Activated T-helper 1 cell treated with Interleukin-2 at 50 U/mL for 16 hours (primary cell): ENCODE measurements at regions not wholly inside any gene's neighbourhood (a gene's known extent, or its start where the extent isn't known, plus 50 kb on each side); places are given as distances from the start of the nearest gene placed in this dataset.

ENCODE experiments used
- DNase-seq: peaks from one replicate; pipeline ENCODE4 v3.0.0-alpha.2; 2020; ENCODE audit warnings: low read depth

DNA sequence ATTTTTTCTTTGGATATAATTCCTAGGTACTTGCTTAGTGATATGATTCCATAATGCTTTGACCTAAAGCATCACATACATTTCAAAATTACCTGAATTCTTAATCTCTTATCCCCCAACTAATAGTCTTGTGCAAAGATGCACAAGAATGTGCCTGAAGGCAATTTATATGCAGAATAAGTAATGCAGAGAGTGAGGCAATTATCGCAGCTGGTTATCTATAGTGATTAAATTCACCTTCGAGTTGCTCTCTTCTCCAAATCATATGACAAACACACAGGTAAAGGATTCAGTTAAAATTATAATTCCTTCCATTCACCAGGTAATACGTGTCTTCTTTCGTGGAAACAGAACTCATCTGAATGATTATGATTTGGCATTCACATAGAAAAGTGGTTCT is 717.3 kb downstream of the MRPL39 start:
- no peak for DNase-seq

DNA sequence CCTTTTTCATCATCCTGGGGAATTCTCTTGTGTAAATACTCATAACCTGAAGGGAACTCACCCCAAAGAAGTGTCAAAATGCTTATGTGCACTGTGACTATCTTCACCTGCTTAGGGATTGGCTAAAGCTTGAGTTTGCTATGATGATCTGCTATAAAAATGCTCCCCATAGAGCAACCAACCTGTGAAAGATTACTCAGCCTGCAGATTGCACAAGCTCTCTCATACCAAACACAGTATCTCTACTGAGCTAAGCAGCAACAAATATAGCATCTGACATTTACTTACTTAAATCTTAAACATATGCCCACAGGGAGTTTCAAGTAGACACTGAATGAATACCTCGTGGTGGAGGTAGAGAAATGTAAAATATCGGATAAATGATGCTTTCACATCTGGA is 725.8 kb downstream of the MRPL39 start:
- DNase-seq, result no peak

DNA sequence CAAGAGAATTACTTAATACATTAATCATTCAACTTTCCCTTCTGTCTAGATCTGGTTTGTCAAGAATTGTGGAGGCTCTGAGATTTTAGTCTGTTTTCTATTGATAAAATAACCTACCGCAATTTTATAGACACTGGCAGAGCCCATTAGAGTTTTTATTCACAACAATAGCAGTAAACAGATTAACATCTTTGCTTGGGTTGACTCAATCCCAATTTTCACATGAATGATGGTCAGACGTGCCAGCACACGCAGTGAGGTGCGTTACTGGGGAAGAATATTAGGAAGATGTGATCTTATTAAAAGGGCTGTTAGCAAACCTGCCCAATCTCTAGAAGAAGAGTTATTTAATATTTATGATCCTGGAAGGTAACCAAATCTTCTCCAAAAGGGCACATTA is 736.6 kb downstream of the MRPL39 start:
- DNase-seq, result no peak

DNA sequence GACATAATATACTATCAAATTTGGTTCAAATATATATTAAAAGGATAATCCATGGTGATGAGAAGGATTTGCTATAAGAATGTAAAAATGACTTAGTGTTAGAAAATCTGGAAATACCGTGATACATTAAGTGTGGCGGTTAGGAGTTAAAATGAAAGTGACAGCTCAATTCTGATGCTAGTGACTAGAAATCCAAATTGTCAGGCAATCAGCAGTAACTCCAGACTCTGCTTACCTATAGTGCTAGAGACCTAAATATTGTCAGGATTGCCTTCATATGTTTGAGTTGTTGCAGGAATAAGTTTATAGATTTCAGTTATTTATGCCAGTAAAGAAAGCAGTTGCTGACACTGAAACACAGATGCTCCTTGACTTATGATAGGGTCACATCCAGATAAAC is 737.4 kb downstream of the MRPL39 start:
- DNase-seq, result no peak

DNA sequence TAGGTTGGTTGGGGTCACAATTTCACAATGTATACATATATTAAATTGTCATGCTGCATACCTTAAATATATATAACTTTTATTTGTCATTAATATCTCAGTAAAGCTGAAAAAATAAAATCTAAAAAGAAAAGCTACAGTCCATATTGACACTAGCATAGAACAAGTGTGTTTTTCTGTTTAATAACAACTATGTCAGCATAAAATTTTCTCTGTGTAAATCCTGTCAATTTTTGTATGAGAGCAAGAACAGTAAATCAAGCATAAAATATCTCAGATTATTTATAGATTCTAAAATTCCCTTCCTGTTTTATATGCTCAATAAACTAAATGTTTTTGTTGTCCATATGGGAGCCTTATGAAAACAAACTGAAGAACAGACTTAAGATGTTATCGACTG is 739.2 kb downstream of the MRPL39 start:
- DNase-seq, result no peak

DNA sequence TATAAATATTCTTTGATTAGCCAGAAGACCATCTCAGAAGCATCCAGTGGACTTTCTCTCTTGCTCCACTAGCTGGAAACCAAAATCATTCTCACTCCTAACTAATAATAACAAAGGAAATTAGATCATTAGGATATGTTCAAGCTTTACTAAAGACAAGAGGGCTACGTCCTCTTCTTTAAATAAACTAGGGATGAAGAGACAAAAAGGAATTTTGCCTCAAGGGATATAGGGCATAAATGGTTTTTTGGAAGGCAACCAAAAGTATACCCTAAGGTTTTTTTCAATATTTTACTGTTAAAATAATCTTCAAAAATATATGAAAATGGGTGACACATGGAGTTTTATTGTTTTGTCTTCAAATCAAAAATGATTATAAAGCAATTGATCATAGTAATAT is 745.8 kb downstream of the MRPL39 start:
- DNase-seq, result no peak

DNA sequence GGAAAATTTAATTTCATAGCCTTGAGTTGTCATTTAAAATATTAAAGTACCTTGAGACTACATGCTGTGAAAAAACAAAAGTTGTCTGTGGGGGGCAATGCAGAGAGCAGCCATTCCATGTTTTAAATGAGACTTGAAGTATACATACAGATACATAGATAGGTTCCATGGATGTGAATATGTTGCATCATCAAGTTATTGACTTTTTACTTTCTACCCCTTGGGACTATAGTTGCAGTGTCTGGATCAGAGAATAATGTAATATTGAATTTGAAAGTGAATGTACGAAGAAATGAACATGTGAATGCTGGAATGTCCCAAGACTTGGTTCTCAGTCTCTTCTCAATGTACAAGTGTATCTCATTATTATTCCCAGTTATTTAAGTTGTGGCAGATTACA is 751.0 kb downstream of the MRPL39 start:
- DNase-seq, result no peak

DNA sequence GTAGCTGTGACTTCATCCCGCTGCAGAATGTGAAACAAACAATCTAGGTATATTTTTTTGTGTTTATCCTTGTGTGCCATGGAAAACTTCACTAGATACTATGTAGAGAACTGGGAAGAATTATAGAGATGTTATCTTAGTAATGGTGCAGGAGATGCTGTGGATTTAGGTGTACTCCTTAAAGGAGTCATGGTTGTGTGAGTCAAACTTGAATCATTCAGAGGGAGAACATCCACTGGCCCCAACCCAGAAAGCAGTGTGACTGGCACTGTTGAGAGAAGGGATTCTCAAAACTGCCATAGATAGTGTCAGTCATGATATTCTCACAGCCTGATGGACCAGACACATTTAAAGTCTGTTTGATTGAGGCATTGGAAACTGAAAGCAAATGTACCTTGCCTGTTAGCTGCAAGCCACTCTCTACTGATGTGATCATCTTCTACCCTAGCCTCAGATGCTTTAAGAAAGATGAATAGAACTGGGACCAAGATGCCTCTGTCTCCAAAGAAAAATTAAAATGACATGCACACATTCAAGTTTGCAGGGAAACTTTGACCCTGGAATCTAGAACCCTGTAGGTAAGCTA is 754.6 kb downstream of the MRPL39 start:
- no peak for DNase-seq

DNA sequence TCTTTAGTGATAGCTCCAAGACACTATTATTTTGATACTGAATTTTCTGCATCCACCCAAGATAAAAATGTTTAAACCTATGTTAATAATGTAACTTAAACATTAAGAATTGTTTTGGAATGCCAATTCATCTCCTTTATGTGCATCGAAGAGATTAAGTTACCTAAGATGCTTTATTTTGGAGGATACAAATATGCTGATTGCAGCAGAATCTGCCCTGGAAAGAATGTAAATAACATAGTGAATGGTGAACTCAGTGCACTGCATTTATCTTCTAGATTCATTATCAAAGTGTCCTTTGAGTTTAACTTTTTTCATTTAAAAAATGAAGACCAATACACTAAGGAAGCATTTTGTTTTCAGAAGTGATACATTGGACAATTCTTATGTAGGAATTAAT is 757.2 kb downstream of the MRPL39 start:
- no peak for DNase-seq

DNA sequence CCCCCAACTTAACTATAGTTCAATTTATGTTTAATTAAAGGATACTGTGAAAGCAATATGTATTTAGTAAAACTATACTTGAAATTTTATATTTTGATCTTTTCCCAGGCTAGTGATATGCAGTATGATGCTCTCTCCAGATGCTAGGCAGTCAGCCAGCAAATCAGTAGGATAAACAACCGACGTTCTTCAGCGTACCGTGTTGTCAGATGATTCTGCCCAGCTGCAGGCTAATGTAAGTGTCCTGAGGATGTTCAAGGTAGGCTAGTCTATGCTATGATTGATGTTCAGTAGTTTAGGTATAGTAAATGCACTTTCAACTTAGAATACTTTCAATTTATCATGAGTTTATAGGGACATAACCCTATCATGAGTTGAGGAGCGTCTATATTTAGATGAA is 762.6 kb downstream of the MRPL39 start:
- DNase-seq, result no peak

DNA sequence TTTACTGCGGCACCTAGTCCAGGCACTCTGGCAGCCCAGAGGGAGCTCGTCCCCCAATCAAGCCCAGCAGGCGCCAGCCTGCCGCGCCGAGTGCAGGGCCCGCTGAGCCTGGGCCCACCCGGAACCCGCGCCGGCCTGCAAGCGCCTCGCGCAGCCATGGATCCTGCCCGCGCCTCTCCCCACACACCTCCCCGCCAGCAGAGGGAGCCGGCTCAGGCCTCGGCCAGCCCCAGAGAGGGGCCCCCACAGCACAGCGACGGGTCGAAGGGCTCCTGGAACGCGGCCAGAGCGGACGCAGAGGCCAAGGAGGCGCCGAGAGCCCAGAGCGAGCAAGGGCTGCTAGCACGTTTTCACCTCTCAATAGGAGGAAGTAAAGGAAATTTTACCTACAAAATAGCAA is 767.0 kb downstream of the MRPL39 start:
- no peak for DNase-seq

DNA sequence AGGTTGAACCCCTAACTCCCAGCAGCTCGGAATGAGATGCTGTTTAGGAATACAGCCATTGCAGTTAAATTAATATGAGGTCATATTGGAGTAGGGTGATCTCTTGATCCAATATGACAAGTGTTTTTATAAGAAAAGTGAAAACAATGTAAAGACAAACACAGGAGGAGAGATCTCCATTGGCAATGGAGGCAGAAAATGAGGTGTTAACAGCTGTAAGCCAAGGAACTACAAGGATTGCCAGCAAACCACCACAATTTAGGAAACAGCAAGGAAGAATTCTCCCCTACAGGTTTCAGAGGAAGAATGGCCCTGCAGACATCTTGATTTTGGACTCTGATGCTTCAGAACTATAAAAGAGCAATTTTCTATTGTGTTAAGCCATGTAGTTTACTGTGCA is 774.3 kb downstream of the MRPL39 start:
- no peak for DNase-seq

DNA sequence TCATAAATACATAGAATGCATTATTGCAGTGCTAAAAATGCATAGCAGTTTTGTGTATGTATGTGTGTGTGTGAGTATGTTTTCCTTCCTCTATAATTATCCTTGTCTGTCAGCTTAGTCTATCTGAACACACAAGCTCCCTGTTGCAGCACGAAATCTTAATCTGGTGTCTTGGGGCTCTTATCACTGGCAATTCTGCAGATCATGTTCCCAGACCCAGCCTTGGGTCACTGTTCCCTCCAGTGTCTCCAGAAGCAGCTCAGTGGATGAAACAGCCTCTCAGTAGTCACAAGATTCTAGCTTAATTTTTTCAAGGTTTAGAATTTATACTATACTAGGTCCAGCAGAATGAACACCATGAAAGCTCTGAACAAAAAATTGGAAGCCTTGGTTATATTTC is 777.9 kb downstream of the MRPL39 start:
- no peak for DNase-seq

DNA sequence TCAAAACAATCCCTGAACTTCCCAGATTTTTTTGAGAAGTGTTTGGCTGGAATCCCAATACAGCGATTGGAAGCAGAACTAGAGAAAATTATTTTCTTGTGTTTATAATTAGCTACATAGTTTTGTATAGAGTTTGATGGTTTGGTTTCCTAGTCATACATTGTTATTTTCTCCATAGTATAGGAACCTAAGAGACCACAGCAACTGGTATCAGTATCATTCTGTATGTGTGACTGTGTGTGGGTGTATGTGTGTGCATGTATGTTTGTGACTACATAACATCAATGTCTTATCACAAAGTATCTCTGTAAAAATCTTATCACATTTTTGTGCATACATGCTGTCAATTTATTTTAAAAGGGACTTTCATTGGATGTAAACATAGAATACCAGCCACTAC is 780.5 kb downstream of the MRPL39 start:
- no peak for DNase-seq

DNA sequence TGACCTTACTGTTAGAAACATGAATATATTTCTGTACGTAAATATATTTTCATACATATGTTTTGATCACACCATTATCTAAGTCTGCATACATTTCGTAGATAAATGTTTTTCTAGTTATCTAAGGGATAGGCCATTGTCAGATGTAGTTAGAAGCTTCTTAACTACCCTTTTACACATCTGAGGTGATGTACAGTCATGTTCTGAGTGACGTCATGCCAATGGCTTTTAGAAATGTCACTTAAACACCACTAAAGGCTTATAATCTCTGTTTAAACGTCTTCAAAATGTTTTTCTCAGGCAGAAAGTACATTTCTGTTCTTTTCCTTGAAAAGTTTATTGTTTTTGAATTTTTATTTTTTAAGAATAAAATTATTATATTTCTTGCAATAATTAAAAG is 781.9 kb downstream of the MRPL39 start:
- no peak for DNase-seq

DNA sequence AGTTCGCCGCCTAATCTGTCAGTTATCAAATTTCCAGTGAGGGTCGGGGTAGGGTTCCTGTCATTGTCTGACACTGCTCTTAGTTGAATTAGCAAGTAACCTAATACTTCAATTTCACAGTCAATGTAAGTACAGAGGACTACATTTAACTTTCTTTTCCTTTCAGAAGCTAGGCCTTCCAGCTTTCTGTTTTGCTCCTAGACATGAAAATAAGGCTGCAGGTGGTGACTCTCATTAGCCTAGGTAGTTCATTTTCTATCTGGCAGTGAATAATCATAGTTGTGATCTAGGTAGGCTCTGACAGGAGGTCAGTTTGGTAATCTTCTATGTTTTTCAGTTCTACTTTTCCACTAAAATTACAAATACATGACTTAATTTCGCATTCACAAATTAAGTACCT is 783.1 kb downstream of the MRPL39 start:
- no peak for DNase-seq

DNA sequence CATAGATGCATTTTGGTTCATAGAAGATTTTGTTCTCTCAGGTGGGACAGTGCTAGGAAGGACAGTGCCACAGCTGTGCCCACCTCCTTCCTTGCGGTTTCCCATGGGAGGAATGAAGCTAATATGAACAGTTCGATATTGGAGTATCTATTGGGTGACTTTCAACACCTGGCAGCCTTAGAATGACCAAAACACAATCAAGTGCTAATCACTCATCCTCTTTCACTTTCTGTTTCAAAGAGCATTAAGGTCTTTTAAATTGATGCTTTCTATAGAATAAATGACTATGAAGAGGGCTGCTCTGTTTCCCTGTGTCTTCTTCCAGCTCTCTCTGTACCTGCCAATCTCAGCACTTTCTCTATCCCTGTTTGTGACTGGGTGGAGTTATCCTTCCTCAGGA is 784.0 kb downstream of the MRPL39 start:
- no peak for DNase-seq

DNA sequence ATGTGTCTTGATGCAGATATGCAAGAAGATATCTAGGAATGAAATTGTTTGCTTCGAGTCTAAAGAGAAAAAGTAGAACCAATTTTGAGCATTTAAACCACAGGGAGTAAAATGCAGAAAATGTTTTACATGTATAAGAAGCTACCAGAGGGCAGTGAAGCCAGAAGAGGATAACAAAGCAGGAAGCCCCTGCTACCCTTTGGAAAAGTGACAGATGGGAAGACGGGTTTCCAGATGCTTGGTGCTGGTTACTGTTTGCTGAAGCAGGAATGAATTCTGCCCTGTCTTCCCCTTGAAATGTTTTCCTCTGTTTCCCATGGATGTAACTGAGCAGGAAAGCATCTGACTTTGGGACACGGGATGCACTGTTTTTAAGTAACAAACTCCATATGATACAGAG is 822.2 kb downstream of the MRPL39 start:
- DNase-seq, result no peak

DNA sequence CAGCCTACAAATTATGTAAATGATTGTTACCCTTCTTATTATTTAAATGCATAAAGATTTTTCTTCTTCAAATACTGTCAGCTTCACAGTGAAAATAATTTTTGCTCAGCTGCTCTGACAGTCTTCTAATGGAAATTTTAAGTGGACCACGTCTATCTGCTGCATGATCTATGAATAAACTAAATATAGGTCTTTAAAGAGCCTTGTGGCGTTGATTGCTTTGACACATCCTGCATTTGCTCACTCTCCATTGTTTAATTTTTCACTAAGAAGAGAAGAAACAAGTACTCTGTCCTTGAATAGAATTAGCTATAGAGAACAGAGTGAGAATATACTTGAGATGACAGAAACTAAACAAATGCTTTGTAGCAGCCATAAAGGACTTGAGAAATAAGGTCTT is 826.1 kb downstream of the MRPL39 start:
- no peak for DNase-seq

DNA sequence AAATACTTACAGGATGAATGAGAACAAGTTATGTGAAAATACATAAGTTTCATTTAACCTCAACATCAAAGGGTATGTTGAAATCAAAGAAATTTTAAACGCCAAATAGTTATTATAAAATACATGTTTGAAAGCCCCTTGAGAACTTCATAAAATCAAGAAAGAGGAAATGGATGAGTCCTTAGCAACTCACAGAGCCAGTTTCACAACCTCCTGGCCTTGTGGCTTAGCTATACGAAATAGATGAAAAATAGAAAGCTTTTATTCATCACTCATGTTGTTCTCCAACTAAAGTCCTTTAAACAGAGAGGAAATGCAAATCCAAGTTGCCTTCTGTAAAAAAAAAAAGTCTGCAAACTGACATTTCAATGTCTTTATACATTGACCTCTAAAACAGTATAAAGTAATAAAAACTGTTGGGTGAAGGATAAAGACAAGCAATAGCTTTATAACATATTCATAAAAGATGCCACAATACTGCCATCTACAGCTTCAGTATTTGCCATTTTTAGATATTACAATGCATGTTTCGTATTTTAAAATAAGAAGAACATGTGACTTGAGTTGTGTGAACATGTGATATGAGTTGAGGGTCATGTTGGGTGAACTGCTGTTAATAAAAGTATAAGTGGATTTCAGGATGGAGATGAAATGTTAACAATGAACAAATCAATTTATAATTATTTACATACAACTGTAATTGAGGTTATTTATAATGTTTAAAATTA is 847.8 kb downstream of the MRPL39 start:
- DNase-seq, result no peak

DNA sequence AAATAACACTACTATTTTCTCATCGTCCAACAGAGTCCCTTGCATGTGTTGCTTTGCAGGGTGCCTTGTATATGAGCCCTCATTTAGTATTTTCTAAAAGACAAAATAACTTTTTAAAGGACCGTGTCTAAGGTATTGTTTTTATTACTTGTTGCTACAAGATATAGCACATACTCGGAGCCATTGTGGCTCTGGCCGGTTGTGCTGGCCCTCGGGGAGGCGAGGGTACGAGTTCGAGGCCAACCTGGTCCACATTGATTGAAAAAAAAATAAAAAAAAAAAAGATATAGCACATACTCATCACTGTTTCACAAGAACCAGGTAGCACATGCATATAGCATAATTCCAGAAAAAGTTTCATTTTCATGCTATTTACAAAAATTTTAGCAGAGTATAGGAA is 869.2 kb downstream of the MRPL39 start:
- no peak for DNase-seq

DNA sequence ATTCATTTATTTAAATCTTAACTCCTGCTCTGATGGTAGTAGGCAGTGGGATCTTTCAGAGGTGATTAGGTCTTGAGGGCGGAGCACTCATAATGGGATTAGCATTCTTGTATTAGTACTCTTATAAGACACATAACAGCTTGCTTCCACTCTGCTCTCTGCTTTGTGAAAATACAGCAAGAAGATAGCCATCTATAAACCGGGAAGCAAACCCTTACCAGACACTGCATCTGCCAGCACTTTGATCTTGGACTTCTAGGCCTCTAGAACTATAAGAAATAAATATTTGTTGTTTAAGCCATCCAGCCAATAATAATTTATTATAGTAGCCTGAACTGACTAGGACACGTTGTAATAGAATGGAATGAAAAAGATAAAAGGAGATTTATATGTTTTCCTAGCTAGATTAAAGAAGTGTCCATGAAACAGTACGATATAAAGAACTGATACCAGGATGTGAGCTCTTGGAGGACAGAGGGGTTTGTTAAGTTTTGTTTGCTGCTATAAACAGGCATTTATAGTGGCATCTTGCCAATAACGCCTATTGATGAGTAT is 869.9 kb downstream of the MRPL39 start:
- DNase-seq, result no peak

DNA sequence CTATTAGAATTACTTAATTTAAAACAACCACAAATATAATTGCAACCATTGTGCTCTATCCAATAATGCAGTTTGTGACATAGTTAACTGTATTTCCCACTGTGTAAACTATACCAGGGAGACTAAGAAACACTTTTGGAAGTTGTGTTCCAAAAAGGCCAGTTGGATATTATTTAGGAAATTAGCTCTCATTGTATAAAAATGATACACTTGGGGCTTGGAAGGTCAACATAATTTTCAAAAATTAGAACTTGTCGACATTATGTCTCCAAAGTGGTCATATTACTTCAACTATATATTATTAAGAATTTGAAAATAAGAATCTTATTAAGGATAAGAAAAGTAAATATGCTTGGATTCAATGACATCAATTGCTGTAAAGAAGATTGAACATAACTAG is 876.6 kb downstream of the MRPL39 start:
- DNase-seq, result no peak

DNA sequence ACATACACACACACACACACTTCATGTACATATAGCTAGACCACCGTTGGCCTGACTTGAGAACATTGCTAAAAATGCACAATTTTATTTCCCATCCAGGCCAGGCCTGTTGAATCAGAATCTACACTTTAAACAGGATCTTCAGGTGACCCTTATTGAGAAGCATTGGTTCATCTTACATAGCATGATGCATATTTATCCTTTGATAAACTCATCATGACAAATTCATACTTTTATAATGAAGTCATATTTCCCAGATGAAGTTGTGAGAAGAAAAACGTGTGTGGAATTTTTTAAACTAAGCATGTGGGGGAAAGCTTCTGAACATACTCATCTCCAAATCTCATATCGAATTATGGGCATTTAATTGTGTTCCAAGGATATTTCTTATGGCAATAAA is 877.7 kb downstream of the MRPL39 start:
- DNase-seq, result no peak
